B cell (primary cell): ENCODE measurements at regions not wholly inside any gene's neighbourhood (a gene's known extent, or its start where the extent isn't known, plus 50 kb on each side); places are given as distances from the start of the nearest gene placed in this dataset.

Source experiments
- ATAC-seq: fragments of 200-7000 bp; cut with Tn5 transposase; one replicate; pipeline ENCODE4 v1.10.0; 2021; ENCODE audit warnings: low read depth, mild to moderate bottlenecking, moderate number of reproducible peaks, moderate library complexity
- CTCF ChIA-PET: fragments of 350-600 bp; sonication (Branson Sonifier 250); formaldehyde crosslinking; loops from one replicate; lab custom pipeline; 2021; ENCODE audit warnings: antibody characterized with exemption, inconsistent platforms; lab: Charles Lee
- POLR2A ChIA-PET: fragments of 350-600 bp; sonication (Branson Sonifier 250); formaldehyde crosslinking; loops from one replicate; lab custom pipeline; 2021; ENCODE audit warnings: antibody characterized with exemption; lab: Charles Lee
- DNase-seq: peaks from one replicate; pipeline ENCODE4 v3.0.0; 2013
- H2AFZ ChIP-seq: 2 replicates; pipeline ENCODE4 v1.6.1; 2012; ENCODE audit warnings: mild to moderate bottlenecking, low read depth, low read length; ENCODE audit not compliant: insufficient read depth, poor library complexity, severe bottlenecking
- H3K27ac ChIP-seq, 2 donors: 1 replicate in 1 of 2; 2 replicates in 1 of 2; pipeline ENCODE4 v1.5.1; 2012 to 2013; ENCODE audit warnings: low read length in 2 of 2, mild to moderate bottlenecking in 2 of 2, moderate library complexity in 1 of 2
- H3K27me3 ChIP-seq, 4 experiments: fragments of 200-600 bp in 1 of 4; sonication (generic) in 1 of 4; replicated peaks in 1 of 4; 1 replicate in 2 of 4; 2 replicates in 2 of 4; pipeline versions ENCODE4 v1.6.1 to v1.7.0; 2013 to 2016; ENCODE audit warnings: low read length in 3 of 4, mild to moderate bottlenecking in 2 of 4, mixed read lengths in 1 of 4, moderate library complexity in 1 of 4; ENCODE audit not compliant: insufficient read depth in 4 of 4, control insufficient read depth in 3 of 4; ENCODE audit errors: control extremely low read depth in 1 of 4
- H3K36me3 ChIP-seq, 2 experiments: replicated peaks in 1 of 2; 1 replicate in 1 of 2; 2 replicates in 1 of 2; pipeline versions ENCODE4 v1.6.1 to v1.7.1; 2013; ENCODE audit warnings: low read length in 1 of 2; ENCODE audit not compliant: insufficient read depth in 2 of 2, control insufficient read depth in 1 of 2; ENCODE audit errors: control extremely low read depth in 1 of 2, extremely low read depth in 1 of 2
- H3K4me1 ChIP-seq, 2 donors: fragments of 200-600 bp in 1 of 2; sonication (generic) in 1 of 2; 1 replicate in 1 of 2; 2 replicates in 1 of 2; pipeline versions ENCODE4 v1.5.1 to v1.6.1; 2013 to 2017; ENCODE audit warnings: low read length in 2 of 2; ENCODE audit not compliant: control insufficient read depth in 2 of 2, insufficient read depth in 2 of 2
- H3K4me2 ChIP-seq: replicated peaks from 2 replicates; pipeline ENCODE3; 2012; ENCODE audit warnings: mild to moderate bottlenecking, low read depth, low read length; ENCODE audit not compliant: poor library complexity, severe bottlenecking
- H3K4me3 ChIP-seq, 5 experiments: fragments of 200-600 bp in 1 of 5; sonication (generic) in 1 of 5; 1 replicate in 3 of 5; 2 replicates in 2 of 5; pipeline versions ENCODE4 v1.5.1 to v1.7.0; 2011 to 2016; ENCODE audit warnings: low read length in 4 of 5, mild to moderate bottlenecking in 4 of 5, low read depth in 2 of 5, control low read depth in 1 of 5, moderate library complexity in 1 of 5; ENCODE audit not compliant: insufficient read depth in 1 of 5; ENCODE audit errors: control extremely low read depth in 1 of 5, extremely low read depth in 1 of 5
- H3K79me2 ChIP-seq: fragments of 200-600 bp; sonication (generic); one replicate; pipeline ENCODE4 v1.6.0; 2016; ENCODE audit warnings: low read length; ENCODE audit not compliant: control insufficient read depth, insufficient read depth
- H3K9ac ChIP-seq: fragments of 200-600 bp; sonication (generic); 2 replicates; pipeline ENCODE4 v1.6.1; 2017; ENCODE audit warnings: mild to moderate bottlenecking, low read length, moderate library complexity
- H3K9me3 ChIP-seq, 3 donors: one replicate each; pipeline versions ENCODE4 v1.6.1 to v1.7.1; 2013; ENCODE audit warnings: low read length in 2 of 3; ENCODE audit not compliant: control insufficient read depth in 2 of 3, insufficient read depth in 1 of 3; ENCODE audit errors: control extremely low read depth in 1 of 3
- H4K20me1 ChIP-seq: 2 replicates; pipeline ENCODE4 v1.6.0; 2012; ENCODE audit warnings: mild to moderate bottlenecking, low read length; ENCODE audit not compliant: insufficient read depth, control insufficient read depth, poor library complexity, severe bottlenecking
- H3K27ac Mint-ChIP-seq: one replicate; pipeline ENCODE4 v1.8.0; 2021; ENCODE audit warnings: mixed read lengths
- H3K27me3 Mint-ChIP-seq: one replicate; pipeline ENCODE4 v1.8.0; 2021; ENCODE audit warnings: mixed read lengths
- H3K4me1 Mint-ChIP-seq: one replicate; pipeline ENCODE4 v1.8.0; 2021; ENCODE audit warnings: mixed read lengths
- H3K4me3 Mint-ChIP-seq: one replicate; pipeline ENCODE4 v1.8.0; 2021; ENCODE audit warnings: mixed read lengths
- H3K9me3 Mint-ChIP-seq: one replicate; pipeline ENCODE4 v1.8.0; 2022; ENCODE audit warnings: mixed read lengths; ENCODE audit not compliant: insufficient read depth
- EZH2 ChIP-seq: IDR thresholded peaks from 2 replicates; pipeline ENCODE4 v1.6.1; 2012; ENCODE audit warnings: borderline replicate concordance, low read depth, mild to moderate bottlenecking, moderate library complexity, low read length; ENCODE audit not compliant: insufficient read depth, poor library complexity, severe bottlenecking
- WGBS: methylation state at CpG from one replicate; pipeline ENCODE4 v1.1.5; 2013; ENCODE audit warnings: missing lambda C conversion rate; ENCODE audit not compliant: insufficient coverage; 5-methylcytosine and 5-hydroxymethylcytosine counted together
- intact Hi-C: fragments of 100-400 bp; cut with micrococcal nuclease; formaldehyde crosslinking; loops from one replicate; pipeline ENCODE4 v1.10.0; 2022
- TF ChIP-seq, protein P1 (sequence below): fragments of 200-600 bp; IDR thresholded peaks from one replicate; pipeline ENCODE4 v1.8.0; 2022; ENCODE audit warnings: antibody characterized with exemption, mild to moderate bottlenecking

DNA sequence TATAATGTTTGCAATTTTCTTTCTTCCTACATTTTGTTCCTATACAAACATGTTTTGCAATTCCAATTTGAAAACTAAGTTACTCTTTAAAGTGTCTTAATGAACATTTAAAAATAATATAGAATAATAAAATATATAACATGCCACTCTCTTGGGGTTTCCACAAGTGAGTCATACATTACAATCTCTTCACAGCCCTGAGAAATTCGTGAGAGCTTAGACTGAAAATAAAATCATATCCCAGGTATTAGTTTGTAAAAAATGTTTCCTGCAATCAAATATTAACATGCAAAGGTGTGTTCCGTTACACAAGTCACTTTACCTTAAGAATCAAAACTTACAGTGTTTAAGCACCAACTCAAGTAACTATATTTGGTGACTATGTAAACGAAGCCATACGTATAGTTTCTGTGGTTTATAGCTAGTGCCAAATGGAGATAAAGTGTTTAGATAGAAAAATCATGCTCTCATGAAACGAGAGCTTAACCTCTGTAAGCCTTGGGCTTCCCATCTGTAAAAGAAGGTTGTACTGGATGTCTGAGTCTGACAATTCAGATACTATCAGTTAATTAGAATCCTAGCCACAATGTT, 253.6 kb upstream of the ANO3 start:
- Histone ChIP-seq H3K27ac (no peak overlapping the region), H3K79me2 (no peaks in the 10 kb centered on the region), H3K4me1 (no peaks in the 10 kb centered on the region), H3K4me2 (no peak overlapping the region), H3K36me3 (no peaks in the 10 kb centered on the region), H3K4me3 (no peak overlapping the region), H3K27me3 (no peaks in the 10 kb centered on the region), H2AFZ (no peak overlapping the region), H3K9ac (no peak overlapping the region), H4K20me1 (no peaks in the 10 kb centered on the region), H3K9me3 (no peaks in the 10 kb centered on the region)
- ChIA-PET CTCF (no interaction called here), POLR2A (no interaction called here)
- Mint-ChIP-seq H3K9me3 (no peaks in the 10 kb centered on the region), H3K4me3 (no peak overlapping the region), H3K4me1 (no peaks in the 10 kb centered on the region), H3K27me3 (no peaks in the 10 kb centered on the region), H3K27ac (no peak overlapping the region)
- ATAC-seq (no peak), DNase-seq (no peak)
- no CpG with 5 or more reads among the region's 5 CpGs for whole genome bisulfite sequencing
- no peak for TF ChIP-seq EZH2
- TF ChIP-seq, protein P1, sequence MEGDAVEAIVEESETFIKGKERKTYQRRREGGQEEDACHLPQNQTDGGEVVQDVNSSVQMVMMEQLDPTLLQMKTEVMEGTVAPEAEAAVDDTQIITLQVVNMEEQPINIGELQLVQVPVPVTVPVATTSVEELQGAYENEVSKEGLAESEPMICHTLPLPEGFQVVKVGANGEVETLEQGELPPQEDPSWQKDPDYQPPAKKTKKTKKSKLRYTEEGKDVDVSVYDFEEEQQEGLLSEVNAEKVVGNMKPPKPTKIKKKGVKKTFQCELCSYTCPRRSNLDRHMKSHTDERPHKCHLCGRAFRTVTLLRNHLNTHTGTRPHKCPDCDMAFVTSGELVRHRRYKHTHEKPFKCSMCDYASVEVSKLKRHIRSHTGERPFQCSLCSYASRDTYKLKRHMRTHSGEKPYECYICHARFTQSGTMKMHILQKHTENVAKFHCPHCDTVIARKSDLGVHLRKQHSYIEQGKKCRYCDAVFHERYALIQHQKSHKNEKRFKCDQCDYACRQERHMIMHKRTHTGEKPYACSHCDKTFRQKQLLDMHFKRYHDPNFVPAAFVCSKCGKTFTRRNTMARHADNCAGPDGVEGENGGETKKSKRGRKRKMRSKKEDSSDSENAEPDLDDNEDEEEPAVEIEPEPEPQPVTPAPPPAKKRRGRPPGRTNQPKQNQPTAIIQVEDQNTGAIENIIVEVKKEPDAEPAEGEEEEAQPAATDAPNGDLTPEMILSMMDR: no peak
- intact Hi-C loops: no loop called here

DNA sequence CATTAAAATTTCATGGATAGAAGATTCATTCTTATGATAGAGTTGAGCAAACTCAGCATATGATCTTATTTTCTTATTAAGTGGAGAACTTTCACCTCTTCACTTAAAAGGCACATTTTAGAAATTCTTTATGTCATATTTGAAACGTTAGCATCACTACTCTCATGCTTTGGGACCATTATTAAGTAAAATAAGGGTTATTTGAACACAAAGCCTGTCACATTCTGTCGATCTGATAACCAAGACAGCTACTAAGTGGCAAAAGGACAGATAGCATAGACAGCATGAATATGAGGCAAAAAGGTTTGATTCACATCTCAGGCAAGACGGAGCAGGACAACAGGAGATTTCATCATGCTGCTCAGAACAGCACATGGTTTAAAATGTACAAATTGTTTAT, 247.6 kb upstream of the ANO3 start:
- H3K9me3 Mint-ChIP-seq: no peaks in the 10 kb centered on the region
- no peak for DNase-seq
- H3K4me3 Mint-ChIP-seq: no peak overlapping the region
- H3K4me2 ChIP-seq: no peak overlapping the region
- CTCF ChIA-PET: no interaction called here
- H3K27ac Mint-ChIP-seq: no peak overlapping the region
- POLR2A ChIA-PET: no interaction called here
- H3K9ac ChIP-seq: no peak overlapping the region
- 100% methylated on average over 1 of the region's 3 CpGs for WGBS
- no peaks in the 10 kb centered on the region for H4K20me1 ChIP-seq
- intact Hi-C loops: no loop called here
- H3K27ac ChIP-seq: no peak overlapping the region
- peaks cover 18 to 30% of the 10 kb centered on the region in 2 donors for H3K4me1 ChIP-seq
- no peak overlapping the region for H2AFZ ChIP-seq
- no peaks in the 10 kb centered on the region for H3K9me3 ChIP-seq
- no peaks in the 10 kb centered on the region for H3K27me3 Mint-ChIP-seq
- H3K27me3 ChIP-seq: no peaks in the 10 kb centered on the region
- H3K79me2 ChIP-seq: no peaks in the 10 kb centered on the region
- no peak for ATAC-seq
- peaks cover 38% of the 10 kb centered on the region for H3K4me1 Mint-ChIP-seq
- H3K36me3 ChIP-seq: no peaks in the 10 kb centered on the region
- no peak for TF ChIP-seq EZH2
- TF ChIP-seq, protein P1: no peak
- H3K4me3 ChIP-seq: no peak overlapping the region
